GM18519 (cell line): ENCODE measurements at regions not wholly inside any gene's neighbourhood (a gene's known extent, or its start where the extent isn't known, plus 50 kb on each side); places are given as distances from the start of the nearest gene placed in this dataset.

ENCODE experiments used
- ATAC-seq: cut with Tn5 transposase; IDR thresholded peaks from one replicate; pipeline ENCODE4 v1.9.1; 2021; ENCODE audit warnings: mild to moderate bottlenecking, moderate library complexity; ENCODE audit not compliant: unreplicated experiment, low FRiP score

DNA sequence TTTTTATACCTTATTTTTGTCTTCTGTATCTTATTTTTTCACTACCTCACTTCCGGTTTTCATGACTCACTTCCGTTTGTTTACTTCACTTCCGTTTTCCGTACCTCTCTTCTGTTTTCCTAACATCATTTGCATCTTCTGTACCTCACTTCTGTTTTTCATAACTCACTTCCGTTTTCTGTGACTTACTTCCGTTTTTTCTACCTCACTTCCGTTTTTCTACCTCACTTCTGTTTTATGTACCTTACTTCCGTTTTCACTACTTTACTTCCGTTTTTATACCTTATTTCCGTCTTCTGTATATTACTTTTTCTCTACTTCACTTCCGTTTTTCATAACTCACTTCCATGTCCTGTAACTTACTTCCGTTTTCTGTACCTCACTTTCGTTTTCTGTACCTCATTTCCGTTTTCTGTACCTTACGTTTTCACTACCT, 492.5 kb upstream of the AKR1E2 start:
- no peak for ATAC-seq

DNA sequence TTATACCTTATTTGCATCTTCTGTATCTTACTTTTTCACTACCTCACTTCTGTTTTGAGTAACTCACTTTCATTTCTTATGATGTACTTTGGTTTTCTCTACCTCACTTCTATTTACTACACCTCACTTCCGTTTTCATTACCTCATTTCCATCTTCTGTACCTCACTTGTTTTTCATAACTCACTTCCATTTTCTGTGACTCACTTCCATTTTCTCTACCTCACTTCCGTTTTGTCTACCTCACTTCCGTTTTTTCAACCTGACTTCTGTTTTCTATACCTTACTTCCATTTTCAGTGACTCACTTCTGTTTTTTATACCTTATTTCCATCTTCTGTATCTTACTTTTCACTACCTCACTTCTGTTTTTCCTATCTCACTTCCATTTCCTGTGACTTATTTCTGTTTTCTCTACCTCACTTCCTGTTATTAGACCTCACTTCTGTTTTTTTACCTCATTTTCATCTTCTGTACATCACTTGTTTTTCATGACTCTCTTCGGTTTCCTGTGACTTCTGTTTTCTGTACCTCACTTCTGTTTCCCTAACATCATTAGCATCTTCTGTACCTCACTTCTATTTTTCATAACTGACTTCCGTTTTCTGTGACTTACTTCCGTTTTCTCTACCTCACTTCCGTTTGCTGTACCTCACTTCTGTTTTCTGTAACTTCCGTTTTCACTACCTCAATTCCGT, 493.1 kb upstream of the AKR1E2 start:
- no peak for ATAC-seq

DNA sequence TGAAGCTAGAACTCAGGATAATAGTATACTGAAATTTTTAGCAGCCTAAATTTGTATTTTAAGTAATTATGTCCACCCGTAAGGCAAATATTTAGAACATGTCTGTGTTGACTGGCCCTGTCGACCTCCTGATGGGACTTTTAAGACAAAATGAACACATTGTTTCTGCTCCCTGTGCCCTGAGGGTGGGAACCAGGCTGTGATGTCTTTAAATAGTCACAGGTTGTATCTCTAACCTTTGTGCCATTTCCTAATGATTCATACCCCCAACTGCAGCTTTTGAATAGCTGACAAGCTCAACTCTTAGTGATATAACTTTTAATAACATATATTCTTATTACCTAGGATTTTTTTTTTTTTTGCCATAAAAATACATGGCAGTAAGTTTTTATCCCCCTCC, 494.9 kb upstream of the AKR1E2 start:
- no peak for ATAC-seq

DNA sequence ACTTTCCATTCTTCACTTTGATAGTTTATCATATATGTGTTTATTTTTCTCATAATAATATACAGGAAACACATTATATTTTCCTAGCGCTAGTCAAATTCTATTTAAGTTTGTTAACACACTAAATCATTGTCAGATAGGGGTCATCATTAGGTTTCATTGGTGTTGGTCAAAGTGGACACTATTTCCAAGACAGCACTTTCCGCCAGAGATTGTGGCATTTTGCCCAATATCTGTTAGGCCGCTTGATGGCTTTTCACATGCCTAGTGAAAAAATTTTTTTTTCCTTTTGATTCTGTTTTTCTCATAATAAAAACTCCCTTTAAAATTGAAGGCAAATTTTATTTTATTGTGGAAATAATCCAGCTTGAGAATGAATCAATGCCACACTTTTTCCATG, 495.4 kb upstream of the AKR1E2 start:
- ATAC-seq, result no peak

DNA sequence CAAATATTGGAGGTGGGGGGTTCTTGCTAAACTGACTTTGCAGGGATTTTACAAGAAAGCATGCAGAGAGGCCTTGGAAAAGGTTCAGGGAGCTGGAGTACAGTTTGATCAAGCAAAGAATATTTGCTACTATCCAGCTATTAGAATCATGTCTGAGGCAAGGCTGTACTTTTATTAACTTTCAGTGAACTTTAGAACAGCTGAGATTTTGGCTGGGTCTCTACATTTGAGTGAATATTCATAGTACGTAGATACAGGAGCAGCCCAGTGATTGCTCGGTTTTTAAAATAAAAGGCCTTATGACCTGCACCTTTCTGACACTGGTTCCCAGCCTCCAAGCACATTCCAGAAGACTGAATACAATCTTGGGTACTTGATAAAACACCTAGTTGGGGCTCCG, 496.8 kb upstream of the AKR1E2 start:
- no peak for ATAC-seq

DNA sequence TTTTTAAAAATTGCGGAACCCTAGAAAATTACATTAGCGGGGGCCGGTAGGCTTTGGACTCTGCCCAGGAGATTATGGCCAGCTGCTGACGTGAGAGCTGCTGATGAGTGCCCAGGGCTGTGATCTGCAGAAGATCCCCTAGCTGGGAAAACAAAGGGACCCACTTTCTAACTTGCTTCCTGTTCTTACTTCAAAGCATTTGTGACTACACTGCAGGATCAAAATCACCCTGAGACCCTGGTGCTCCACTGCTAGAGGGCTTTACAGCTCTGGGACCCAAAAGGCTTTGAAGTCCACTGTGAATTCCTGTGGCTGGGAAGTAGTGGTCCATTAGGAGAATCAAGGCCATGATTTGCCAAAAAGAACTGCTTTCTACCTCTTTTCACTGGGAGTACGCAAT, 499.4 kb upstream of the AKR1E2 start:
- no peak for ATAC-seq

DNA sequence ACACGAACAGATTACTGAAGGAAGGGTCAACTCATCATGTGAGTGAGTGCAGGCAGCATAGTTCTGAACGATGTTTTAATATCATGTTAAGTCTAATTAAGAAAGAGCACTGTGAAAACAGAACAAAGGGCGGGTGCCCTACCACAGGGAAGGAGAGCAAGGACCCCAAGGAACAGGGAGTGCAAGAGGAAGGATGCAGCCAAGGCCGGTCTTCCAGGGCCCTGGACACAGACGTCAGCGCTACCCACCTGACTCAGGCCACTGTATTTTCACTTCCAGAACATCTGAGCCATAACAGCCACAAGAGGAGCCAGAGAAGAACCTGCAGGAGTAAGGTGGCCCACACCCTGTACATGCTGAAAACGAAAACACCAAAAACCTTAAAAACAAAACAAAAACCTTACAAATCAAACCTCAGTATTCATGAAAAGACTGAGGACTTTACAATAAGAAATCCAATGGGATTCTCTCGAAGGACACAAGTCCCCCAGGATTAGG, 506.1 kb upstream of the AKR1E2 start:
- ATAC-seq, result no peak

DNA sequence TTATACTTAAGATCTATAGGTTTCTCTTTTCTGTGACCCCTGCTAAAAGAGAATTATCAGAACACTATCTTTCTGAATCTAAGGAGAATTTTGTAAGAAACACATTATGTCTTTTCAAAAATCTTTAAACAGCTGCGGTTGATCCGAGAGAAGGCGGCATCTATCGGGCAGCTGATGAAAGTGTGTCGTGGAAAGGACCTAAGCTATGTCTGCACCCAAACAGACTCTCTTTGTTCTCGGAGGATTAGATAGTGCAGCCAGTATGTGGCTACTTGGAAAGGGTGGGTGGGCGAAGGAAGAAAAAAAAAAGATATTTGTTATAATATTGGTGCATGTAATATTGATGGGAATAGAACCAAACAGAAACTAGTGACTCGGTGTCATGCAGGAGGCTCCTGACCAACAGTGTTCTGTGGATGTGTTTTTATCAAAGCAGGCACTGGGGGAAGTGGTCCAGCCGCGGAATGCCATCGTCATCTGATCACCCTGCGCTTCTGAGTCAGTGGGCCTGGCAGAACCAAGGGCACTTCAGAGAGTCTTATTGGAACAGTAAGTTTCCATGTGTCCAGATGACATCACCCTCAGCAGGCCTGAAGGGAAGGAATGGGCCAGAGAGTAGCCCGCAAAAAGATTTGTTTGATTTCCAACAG, 509.7 kb upstream of the AKR1E2 start:
- no peak for ATAC-seq

DNA sequence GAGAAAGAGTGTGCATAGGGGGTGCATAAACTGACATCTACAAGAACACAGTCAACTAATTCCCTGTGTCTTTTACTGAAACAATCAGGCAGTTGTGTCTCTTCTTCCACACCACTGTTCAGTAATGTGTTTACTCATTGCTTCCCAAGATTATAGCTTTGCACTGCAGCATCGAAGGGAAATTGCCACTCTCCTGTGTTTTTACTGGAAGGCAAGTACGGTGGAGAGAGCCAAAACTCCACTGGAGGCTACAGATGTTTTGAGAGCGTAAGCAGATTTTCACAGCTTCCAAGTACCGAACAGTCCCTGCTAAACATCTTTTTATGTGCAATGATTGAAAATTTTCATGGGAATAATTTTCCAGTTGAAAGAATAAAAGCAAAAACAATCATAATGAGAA, 510.5 kb upstream of the AKR1E2 start:
- ATAC-seq, result no peak

DNA sequence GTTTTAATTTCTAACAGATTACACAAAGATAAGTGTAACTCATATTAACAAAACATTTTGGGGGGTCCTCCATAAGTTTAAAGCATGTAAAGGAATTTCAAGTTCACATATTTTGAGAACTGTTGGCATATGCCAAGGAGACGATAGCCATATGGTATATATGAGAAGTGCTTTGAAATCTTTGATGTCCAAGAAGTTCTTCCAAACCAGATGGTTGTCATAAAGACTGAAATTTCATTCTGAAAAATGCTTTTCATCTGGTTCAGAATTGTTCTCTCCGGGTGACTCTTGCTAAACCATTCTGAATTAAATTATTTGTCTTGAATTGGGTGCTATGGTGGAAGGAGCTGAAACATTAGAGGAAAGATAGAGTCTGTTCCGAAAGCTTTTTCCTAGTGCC, 513.0 kb upstream of the AKR1E2 start:
- no peak for ATAC-seq

DNA sequence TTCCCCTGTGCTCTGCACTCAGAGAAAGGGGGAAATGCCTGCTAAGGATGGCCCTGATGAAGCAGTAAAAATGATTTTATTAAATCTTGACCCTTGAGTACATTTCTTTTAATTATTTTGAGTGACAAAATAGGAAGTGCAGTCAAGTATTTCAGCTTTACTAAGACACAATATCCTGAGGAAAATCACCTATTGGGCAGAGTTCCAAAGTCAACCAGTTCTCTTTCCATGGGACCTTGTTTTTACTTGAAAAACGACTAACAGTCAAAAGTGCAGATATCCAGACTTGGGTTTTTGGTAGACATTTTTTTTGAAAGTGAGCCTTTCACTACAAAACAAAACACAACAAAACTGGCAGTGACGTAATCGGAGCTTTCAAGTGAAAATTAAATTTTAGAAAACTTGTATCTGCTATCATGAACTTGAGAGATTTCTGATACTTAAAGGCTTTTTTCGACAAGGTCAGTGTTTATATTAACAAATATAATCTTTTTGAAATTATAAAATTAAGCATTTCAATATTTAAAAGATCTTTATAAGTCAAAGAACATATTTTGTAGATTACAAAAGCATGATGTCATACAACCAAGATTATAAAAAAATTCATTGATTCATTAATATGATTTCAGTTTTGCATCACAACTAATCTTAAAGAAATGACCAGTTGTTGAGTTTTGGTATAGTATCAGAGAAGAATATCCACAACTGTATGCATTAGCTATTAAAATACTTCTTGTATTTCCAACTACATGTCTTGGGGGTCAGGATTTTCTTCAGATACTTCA, 513.8 kb upstream of the AKR1E2 start:
- ATAC-seq, result no peak

DNA sequence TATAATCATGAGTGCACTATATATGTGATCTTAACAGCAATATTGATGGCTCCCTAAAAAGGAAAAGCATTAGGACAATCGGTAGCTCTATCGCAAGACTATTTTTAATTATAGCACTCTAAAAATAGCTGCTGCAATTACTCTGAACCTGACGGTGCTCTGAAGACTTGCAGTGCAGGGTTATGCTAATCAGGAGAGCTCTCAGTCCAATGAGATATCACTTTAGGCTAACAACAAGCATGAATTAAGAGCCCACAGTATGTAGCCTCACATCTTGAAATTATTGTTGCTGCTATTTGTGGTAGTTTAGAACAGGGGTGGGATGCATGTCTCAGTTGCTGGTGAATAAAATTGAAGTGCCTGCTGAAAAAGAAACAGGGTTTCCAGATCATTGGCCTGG, 515.8 kb upstream of the AKR1E2 start:
- ATAC-seq, result no peak

DNA sequence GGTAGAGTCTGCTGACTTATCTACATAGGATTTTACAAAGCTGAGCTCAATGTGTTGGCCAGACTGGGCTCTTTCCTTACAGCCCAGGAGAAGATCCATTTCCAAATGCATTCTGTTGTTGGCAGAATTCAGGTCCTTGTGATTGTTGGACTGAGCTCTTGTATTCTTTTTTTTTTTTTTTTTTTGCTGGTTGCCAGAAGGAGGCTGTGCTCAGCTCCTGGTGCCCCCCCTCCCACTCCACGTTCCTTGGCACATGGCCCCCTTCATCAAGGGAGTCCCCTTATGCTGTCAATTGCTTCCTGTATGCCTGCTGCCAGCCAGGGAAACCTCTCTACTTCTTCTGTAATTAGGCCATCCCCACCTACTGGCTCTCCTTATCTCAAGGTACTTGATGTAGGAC, 518.1 kb upstream of the AKR1E2 start:
- no peak for ATAC-seq

DNA sequence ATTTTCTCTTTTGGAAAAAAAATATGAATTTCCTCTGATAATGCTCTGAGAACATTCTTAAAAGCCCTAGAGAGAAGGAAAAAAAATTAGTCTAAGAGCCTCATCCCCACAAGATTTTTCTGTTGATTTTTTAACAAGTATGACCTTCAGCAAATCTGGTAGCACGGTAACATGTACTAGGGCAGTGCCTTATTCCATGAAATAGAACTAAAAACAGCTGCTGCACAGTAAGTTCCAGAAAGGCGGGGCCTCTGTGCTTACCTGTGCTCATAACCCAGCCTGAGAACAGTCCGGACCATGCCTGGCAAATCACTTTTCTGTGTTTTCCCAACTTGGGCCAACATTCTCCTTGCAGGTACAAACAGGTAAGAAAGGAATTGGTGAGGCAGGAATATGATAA, 519.1 kb upstream of the AKR1E2 start:
- ATAC-seq, result no peak

DNA sequence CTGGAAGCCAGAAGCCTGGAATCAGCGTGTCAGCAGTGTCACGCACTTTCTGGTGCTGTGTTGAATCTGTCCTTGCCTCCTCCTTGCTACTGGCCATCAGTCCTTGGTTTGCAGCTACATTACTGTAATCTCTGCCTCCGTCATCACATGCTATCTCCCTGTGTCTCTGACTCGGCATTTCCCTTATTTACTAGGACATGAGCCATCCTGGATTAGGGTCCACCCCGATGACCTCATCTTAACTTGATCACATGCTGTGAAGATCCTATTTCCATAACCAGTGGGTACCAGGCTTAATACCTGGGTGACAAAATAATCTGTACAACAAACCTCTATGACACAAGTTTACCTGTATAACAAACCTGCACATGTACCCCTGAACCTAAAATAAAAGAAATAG, 518.0 kb upstream of the KLF6 start:
- no peak for ATAC-seq

DNA sequence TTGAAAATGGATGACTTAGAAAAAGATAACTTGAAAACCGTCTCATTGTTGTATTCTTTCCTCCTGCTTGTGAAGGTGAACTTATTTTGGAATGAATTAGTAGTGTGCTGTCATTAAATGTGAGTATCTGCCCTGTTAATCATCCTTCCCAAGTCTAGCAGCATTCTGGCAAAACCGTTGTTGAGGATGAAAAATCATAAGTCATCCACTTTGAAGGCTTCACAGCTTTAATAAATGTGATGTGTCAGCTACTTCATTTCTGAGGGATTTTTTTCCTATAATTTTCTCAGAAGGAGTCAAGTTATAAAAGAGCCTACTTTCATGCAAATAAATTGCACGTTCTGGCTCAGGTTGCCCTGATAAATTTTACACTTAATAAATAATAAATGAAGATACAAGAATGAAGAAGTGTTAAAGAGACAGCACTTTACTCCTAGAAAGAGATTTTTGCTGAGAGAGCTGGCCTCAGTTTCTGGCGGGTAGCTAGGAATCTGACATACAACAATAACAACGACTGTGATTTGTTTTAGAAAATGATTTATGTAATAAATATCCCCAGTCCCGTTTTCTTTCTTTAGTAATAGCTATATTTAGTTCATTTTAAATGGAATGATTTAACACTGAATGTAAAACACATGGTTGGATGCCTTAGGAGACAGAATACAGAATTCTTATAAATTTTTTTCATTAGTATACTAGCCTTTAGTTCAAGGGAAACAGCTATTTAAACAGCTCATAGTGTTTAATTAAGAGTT, 516.5 kb upstream of the KLF6 start:
- no peak for ATAC-seq

DNA sequence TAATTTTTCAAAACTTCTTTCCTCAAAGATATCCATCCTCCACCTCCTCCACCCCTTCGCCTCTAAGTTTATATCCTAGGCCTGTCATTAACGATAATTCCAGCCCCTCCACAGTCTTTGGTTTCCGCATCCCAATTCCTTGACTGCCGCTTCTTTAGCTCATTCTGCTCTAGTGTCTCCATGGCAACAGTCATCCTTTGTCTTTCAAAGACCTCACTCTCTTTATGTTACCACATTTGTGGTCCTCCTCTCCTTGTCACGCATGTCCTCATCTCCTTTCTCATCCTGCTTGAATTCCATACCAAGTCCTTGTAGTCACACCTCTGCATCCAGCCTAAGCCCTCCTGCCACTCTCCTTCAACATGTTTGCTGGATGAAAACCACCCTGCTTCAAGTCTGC, 511.2 kb upstream of the KLF6 start:
- no peak for ATAC-seq

DNA sequence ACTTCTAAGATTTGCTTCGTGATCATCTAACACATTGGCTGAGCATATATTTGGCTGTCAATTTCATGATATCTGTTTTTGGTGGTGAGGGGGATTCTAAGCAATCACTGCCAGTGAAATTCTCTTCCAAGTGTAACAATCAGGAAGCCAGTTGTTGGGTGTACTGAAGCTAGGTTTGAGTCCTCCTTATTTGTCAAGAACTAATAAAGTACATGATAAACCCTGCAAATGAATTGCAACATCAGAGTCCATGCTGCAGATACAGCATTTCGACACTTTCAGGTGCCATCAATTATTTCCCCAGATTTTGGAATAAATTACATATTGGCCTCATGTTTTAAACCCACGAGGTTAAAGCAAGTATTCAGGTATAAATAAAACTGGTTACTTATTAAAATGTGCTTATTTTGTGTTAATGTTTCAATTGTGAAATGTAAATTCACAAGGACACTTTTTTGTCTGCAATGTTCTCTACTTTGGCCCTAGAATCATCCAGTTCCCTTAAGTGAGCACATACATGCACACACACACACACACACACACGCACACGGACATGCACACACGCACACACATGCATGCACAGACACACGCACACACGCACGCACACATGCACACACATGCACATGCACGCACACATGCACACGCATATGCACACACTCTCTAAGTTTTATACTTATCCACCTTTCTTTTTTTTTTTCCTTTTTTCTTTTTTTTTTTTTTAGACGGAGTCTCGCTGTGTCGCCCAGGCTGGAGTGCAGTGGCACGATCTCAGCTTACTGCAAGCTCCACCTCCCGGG, 510.2 kb upstream of the KLF6 start:
- no peak for ATAC-seq

DNA sequence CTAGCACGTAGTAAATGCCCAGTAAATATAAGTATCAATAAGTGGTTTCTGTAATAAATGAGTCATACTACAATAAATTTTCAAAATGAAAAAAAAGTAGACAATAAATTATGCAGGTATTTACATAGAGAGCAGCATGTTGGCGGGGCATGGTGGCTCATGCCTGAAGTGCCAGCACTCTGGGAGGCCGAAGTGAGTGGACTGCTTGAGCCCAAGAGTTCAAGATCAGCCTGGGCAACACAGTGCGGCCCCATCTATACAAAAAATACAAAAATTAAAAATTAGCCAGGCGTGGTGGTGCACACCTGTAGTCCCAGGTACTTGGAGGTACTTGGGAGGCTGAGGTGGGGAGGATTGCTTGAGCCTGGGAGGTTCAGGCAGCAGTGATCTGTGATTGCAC, 509.3 kb upstream of the KLF6 start:
- ATAC-seq, result no peak

DNA sequence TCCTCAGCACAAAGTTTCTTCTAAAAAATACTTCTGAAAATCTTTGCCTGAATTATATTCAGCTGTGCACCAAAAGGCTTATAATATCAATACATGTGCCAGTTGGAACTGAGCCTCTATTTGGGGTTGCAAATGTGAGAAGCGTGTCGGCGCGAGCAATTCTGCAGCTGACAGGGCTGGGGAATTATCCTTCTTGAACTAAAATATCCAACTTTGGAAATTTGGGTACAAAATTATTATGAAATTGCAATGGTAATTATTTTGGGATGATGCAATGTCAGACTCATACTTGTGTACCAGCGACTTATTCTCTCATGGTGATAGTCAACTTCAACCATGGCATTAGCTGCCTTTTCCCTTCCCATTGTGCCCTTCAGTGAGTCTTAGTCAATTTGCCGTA, 507.0 kb upstream of the KLF6 start:
- ATAC-seq, result no peak
